HCT116 (cell line): ENCODE measurements at regions not wholly inside any gene's neighbourhood (a gene's known extent, or its start where the extent isn't known, plus 50 kb on each side); places are given as distances from the start of the nearest gene placed in this dataset.

ENCODE experiments used
- ATAC-seq: fragments of 200-7000 bp; cut with Tn5 transposase; 2 replicates; pipeline ENCODE4 v1.9.1; 2020; ENCODE audit warnings: mild to moderate bottlenecking, moderate library complexity
- BruUV-seq: library from RNA; stranded (reverse); fragments of 400-500 nt; replicated peaks from 2 replicates; lab custom pipeline; 2021; lab: Mats Ljungman, UMichigan
- CTCF ChIA-PET: fragments of 300-600 bp; sonication (Branson Sonifier 250); formaldehyde crosslinking; loops from one replicate; lab custom pipeline; 2021; ENCODE audit warnings: antibody characterized with exemption; lab: Charles Lee
- POLR2A ChIA-PET: fragments of 300-600, 350-600 bp; sonication (Branson Sonifier 250); formaldehyde crosslinking; loops from one replicate; lab custom pipeline; 2021; ENCODE audit warnings: antibody characterized with exemption; lab: Charles Lee
- RAD21 ChIA-PET, 2 experiments: fragments of 300-600 bp; sonication (Branson Sonifier 250); formaldehyde crosslinking; loops; one replicate each; lab custom pipeline; 2023; ENCODE audit warnings: low total read pairs in 2 of 2; ENCODE audit not compliant: uncharacterized antibody in 2 of 2, unreplicated experiment in 2 of 2, low non-redundant PET in 1 of 2; lab: Charles Lee
- DNase-seq: peaks from one replicate; pipeline ENCODE4 v3.0.0-alpha.2; 2010; ENCODE audit warnings: low read depth, low spot score
- H2AFZ ChIP-seq: fragments of 200-600 bp; shearing (Covaris generic), sonication (generic); 2 replicates; pipeline ENCODE4 v1.6.1; 2017; ENCODE audit warnings: low read depth, mixed run types, mixed read lengths, antibody characterized with exemption, low read length; ENCODE audit not compliant: poor library complexity, severe bottlenecking
- H3K27ac ChIP-seq: 2 replicates; pipeline ENCODE4 v1.5.1; 2012; ENCODE audit warnings: low read depth, low read length
- H3K27me3 ChIP-seq: fragments of 200-600 bp; sonication (generic); 2 replicates; pipeline ENCODE4 v1.6.1; 2016; ENCODE audit warnings: mixed run types, low read length, mixed read lengths; ENCODE audit not compliant: insufficient read depth
- H3K36me3 ChIP-seq, 2 experiments: fragments of 200-500 bp in 1 of 2; fragments of 200-600 bp in 1 of 2; sonication (Bioruptor generic) in 1 of 2; sonication (generic) in 1 of 2; 2 replicates each; pipeline versions ENCODE4 v1.5.1 to v1.6.1; 2014 to 2016; ENCODE audit warnings: low read length in 2 of 2, inconsistent platforms in 1 of 2, mixed read lengths in 1 of 2, mixed run types in 1 of 2; ENCODE audit not compliant: insufficient read depth in 2 of 2, control insufficient read depth in 1 of 2
- H3K4me1 ChIP-seq, 2 experiments: fragments of 200-600 bp in 1 of 2; sonication (generic) in 1 of 2; 2 replicates each; pipeline versions ENCODE4 v1.5.1 to v1.6.1; 2012 to 2017; ENCODE audit warnings: low read length in 2 of 2, inconsistent platforms in 1 of 2, mild to moderate bottlenecking in 1 of 2, mixed read lengths in 1 of 2, mixed run types in 1 of 2, moderate library complexity in 1 of 2; ENCODE audit not compliant: insufficient read depth in 2 of 2, control insufficient read depth in 1 of 2
- H3K4me2 ChIP-seq: fragments of 200-600 bp; sonication (generic); 2 replicates; pipeline ENCODE4 v1.6.1; 2017; ENCODE audit warnings: mixed run types, low read length, mixed read lengths
- H3K4me3 ChIP-seq, 2 experiments: fragments of 200-600 bp in 1 of 2; sonication (generic) in 1 of 2; replicated peaks in 1 of 2; 2 replicates each; pipeline ENCODE4 v1.5.1; 2011 to 2016; ENCODE audit warnings: low read length in 2 of 2, control low read depth in 1 of 2, low read depth in 1 of 2, mild to moderate bottlenecking in 1 of 2, mixed read lengths in 1 of 2, mixed run types in 1 of 2
- H3K79me2 ChIP-seq: fragments of 200-600 bp; sonication (generic); 2 replicates; pipeline ENCODE4 v1.6.1; 2017; ENCODE audit warnings: mild to moderate bottlenecking, mixed run types, low read length, moderate library complexity, mixed read lengths; ENCODE audit not compliant: insufficient read depth
- H3K9ac ChIP-seq: fragments of 200-600 bp; sonication (generic); 2 replicates; pipeline ENCODE4 v1.6.1; 2016; ENCODE audit warnings: low read length, mixed read lengths
- H3K9me2 ChIP-seq: fragments of 200-600 bp; sonication (generic), shearing (Covaris generic); 2 replicates; pipeline ENCODE4 v1.6.1; 2017; ENCODE audit warnings: mixed run types, mild to moderate bottlenecking, moderate library complexity; ENCODE audit not compliant: insufficient read depth
- H3K9me3 ChIP-seq, 2 experiments: fragments of 200-500 bp in 1 of 2; fragments of 200-600 bp in 1 of 2; sonication (Bioruptor generic) in 1 of 2; sonication (generic) in 1 of 2; 2 replicates each; pipeline ENCODE4 v1.6.1; 2014 to 2017; ENCODE audit warnings: low read length in 2 of 2, mixed read lengths in 2 of 2, inconsistent platforms in 1 of 2, low read depth in 1 of 2, mild to moderate bottlenecking in 1 of 2, mixed run types in 1 of 2, moderate library complexity in 1 of 2; ENCODE audit not compliant: control insufficient read depth in 1 of 2, insufficient read depth in 1 of 2
- H4K20me1 ChIP-seq: fragments of 200-600 bp; sonication (generic), shearing (Covaris generic); 2 replicates; pipeline ENCODE4 v1.6.1; 2017; ENCODE audit warnings: mixed run types, mild to moderate bottlenecking, moderate library complexity; ENCODE audit not compliant: insufficient read depth
- CBX3 ChIP-seq: IDR thresholded peaks from 2 replicates; pipeline ENCODE4 v1.6.1; 2012; ENCODE audit warnings: low read depth
- CEBPB ChIP-seq: IDR thresholded peaks from 2 replicates; pipeline ENCODE4 v1.6.1; 2012; ENCODE audit warnings: low read depth
- EGR1 ChIP-seq: IDR thresholded peaks from 2 replicates; pipeline ENCODE4 v1.6.1; 2012; ENCODE audit warnings: low read depth
- ELF1 ChIP-seq: IDR thresholded peaks from 2 replicates; pipeline ENCODE4 v1.6.1; 2012; ENCODE audit warnings: low read depth, borderline replicate concordance
- EZH2 ChIP-seq: fragments of 200-600 bp; sonication (generic); IDR thresholded peaks from 2 replicates; pipeline ENCODE4 v1.6.1; 2017; ENCODE audit warnings: antibody characterized with exemption, mixed run types
- FOSL1 ChIP-seq: IDR thresholded peaks from 2 replicates; pipeline ENCODE4 v1.6.1; 2012; ENCODE audit warnings: low read depth
- JUND ChIP-seq: IDR thresholded peaks from 2 replicates; pipeline ENCODE4 v1.6.1; 2012
- POLR2AphosphoS5 ChIP-seq: IDR thresholded peaks from 2 replicates; pipeline ENCODE4 v1.6.1; 2011; ENCODE audit warnings: mild to moderate bottlenecking, low read depth, low read length, moderate library complexity
- RAD21 ChIP-seq: IDR thresholded peaks from 2 replicates; pipeline ENCODE4 v1.6.1; 2012; ENCODE audit warnings: low read depth, mild to moderate bottlenecking
- SIN3A ChIP-seq: IDR thresholded peaks from 2 replicates; pipeline ENCODE4 v1.6.1; 2012; ENCODE audit warnings: low read depth
- SP1 ChIP-seq: IDR thresholded peaks from 2 replicates; pipeline ENCODE4 v1.6.1; 2012; ENCODE audit warnings: low read depth
- SRF ChIP-seq: IDR thresholded peaks from 2 replicates; pipeline ENCODE4 v1.6.1; 2012; ENCODE audit warnings: low read depth
- TCF7L2 ChIP-seq: IDR thresholded peaks from 2 replicates; pipeline ENCODE4 v1.7.0; 2011; ENCODE audit warnings: borderline replicate concordance, inconsistent platforms; ENCODE audit not compliant: insufficient read depth, insufficient read length; ENCODE audit errors: extremely low read depth
- ZFX ChIP-seq: fragments of 450-650 bp; IDR thresholded peaks from 2 replicates; pipeline ENCODE4 v1.6.1; 2017
- ZNF274 ChIP-seq: fragments of 200-500 bp; sonication (Bioruptor generic); IDR thresholded peaks from 2 replicates; pipeline ENCODE4 v1.6.1; 2014; ENCODE audit warnings: mild to moderate bottlenecking, low read depth, low read length, inconsistent platforms
- intact Hi-C: fragments of 100-400 bp; cut with micrococcal nuclease; formaldehyde crosslinking; loops from 2 replicates; pipeline ENCODE4 v1.10.0; 2022
- TF ChIP-seq, protein P1 (sequence below): IDR thresholded peaks from 2 replicates; pipeline ENCODE4 v1.6.1; 2012
- TF ChIP-seq, protein P2 (sequence below): IDR thresholded peaks from 2 replicates; pipeline ENCODE4 v1.6.1; 2012
- TF ChIP-seq, protein P3 (sequence below), 3 experiments: fragments of 200-600 bp in 1 of 3; sonication (generic) in 1 of 3; IDR thresholded peaks in 2 of 3; conservative IDR thresholded peaks in 1 of 3; 2 replicates each; pipeline ENCODE4 v1.5.1; 2012 to 2017; ENCODE audit warnings: low read depth in 2 of 3, low read length in 2 of 3, antibody characterized with exemption in 1 of 3, borderline replicate concordance in 1 of 3, control low read depth in 1 of 3, mild to moderate bottlenecking in 1 of 3, mixed read lengths in 1 of 3, mixed run types in 1 of 3, moderate library complexity in 1 of 3; ENCODE audit not compliant: insufficient read depth in 1 of 3
- TF ChIP-seq, protein P4 (sequence below): IDR thresholded peaks from 2 replicates; pipeline ENCODE4 v1.6.1; 2011; ENCODE audit warnings: mild to moderate bottlenecking, low read length, moderate library complexity; ENCODE audit not compliant: insufficient replicate concordance; ENCODE audit errors: extremely low read depth
- TF ChIP-seq, protein P5 (sequence below): IDR thresholded peaks from 2 replicates; pipeline ENCODE4 v1.6.1; 2012; ENCODE audit warnings: low read depth

DNA sequence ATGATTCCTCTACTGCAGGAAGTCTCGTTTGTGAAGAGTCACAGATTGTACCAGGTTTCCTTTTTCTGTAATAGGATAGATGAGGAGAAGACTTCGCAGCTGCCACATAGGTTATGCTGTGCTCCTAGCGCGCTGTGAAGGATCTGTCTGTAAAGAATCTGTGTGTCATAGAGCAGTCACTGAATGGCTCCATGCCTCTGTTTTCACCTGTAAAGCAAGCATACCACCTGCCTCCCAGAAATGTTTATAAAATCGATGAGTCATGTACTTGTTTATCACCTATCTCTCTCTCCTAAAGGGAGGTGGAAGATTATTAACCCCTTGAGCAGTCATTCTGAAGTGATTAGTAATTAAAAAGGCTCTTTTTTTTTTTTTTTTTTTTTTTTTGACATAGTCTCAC lies 86.6 kb downstream of the TFAP2B start:
- H3K27me3 ChIP-seq: no peaks in the 10 kb centered on the region
- ATAC-seq (no peak), DNase-seq (no peak)
- H3K9me2 ChIP-seq: no peaks in the 10 kb centered on the region
- ChIA-PET POLR2A (no interaction called here), RAD21 (no interaction called here), CTCF (no interaction called here)
- no peak overlapping the region for H2AFZ ChIP-seq
- no peaks in the 10 kb centered on the region for H3K79me2 ChIP-seq
- no peak overlapping the region for H3K27ac ChIP-seq
- intact Hi-C loops: no loop called here
- H3K9ac ChIP-seq: no peak overlapping the region
- TF ChIP-seq SIN3A (no peak), CEBPB (no peak), ZNF274 (no peak), ZFX (no peak), JUND (no peak), ELF1 (no peak), RAD21 (no peak), SP1 (no peak), POLR2AphosphoS5 (no peak), SRF (no peak), EZH2 (no peak), TCF7L2 (no peak), FOSL1 (no peak), EGR1 (no peak), CBX3 (no peak)
- TF ChIP-seq, protein P1, sequence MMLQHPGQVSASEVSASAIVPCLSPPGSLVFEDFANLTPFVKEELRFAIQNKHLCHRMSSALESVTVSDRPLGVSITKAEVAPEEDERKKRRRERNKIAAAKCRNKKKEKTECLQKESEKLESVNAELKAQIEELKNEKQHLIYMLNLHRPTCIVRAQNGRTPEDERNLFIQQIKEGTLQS: no peak
- TF ChIP-seq, protein P2, sequence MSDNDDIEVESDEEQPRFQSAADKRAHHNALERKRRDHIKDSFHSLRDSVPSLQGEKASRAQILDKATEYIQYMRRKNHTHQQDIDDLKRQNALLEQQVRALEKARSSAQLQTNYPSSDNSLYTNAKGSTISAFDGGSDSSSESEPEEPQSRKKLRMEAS: no peak
- TF ChIP-seq, protein P3, sequence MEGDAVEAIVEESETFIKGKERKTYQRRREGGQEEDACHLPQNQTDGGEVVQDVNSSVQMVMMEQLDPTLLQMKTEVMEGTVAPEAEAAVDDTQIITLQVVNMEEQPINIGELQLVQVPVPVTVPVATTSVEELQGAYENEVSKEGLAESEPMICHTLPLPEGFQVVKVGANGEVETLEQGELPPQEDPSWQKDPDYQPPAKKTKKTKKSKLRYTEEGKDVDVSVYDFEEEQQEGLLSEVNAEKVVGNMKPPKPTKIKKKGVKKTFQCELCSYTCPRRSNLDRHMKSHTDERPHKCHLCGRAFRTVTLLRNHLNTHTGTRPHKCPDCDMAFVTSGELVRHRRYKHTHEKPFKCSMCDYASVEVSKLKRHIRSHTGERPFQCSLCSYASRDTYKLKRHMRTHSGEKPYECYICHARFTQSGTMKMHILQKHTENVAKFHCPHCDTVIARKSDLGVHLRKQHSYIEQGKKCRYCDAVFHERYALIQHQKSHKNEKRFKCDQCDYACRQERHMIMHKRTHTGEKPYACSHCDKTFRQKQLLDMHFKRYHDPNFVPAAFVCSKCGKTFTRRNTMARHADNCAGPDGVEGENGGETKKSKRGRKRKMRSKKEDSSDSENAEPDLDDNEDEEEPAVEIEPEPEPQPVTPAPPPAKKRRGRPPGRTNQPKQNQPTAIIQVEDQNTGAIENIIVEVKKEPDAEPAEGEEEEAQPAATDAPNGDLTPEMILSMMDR (IDR thresholded peaks at IDR 0.05 in 2 of 3, conservative IDR thresholded peaks at IDR 0.05 in 1 of 3; ENCODE audit: borderline replicate concordance in 1 of 3, insufficient read depth in 1 of 3, low read depth in 2 of 3, low read length in 2 of 3): no peak
- TF ChIP-seq, protein P4, sequence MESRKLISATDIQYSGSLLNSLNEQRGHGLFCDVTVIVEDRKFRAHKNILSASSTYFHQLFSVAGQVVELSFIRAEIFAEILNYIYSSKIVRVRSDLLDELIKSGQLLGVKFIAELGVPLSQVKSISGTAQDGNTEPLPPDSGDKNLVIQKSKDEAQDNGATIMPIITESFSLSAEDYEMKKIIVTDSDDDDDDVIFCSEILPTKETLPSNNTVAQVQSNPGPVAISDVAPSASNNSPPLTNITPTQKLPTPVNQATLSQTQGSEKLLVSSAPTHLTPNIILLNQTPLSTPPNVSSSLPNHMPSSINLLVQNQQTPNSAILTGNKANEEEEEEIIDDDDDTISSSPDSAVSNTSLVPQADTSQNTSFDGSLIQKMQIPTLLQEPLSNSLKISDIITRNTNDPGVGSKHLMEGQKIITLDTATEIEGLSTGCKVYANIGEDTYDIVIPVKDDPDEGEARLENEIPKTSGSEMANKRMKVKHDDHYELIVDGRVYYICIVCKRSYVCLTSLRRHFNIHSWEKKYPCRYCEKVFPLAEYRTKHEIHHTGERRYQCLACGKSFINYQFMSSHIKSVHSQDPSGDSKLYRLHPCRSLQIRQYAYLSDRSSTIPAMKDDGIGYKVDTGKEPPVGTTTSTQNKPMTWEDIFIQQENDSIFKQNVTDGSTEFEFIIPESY: no peak
- TF ChIP-seq, protein P5, sequence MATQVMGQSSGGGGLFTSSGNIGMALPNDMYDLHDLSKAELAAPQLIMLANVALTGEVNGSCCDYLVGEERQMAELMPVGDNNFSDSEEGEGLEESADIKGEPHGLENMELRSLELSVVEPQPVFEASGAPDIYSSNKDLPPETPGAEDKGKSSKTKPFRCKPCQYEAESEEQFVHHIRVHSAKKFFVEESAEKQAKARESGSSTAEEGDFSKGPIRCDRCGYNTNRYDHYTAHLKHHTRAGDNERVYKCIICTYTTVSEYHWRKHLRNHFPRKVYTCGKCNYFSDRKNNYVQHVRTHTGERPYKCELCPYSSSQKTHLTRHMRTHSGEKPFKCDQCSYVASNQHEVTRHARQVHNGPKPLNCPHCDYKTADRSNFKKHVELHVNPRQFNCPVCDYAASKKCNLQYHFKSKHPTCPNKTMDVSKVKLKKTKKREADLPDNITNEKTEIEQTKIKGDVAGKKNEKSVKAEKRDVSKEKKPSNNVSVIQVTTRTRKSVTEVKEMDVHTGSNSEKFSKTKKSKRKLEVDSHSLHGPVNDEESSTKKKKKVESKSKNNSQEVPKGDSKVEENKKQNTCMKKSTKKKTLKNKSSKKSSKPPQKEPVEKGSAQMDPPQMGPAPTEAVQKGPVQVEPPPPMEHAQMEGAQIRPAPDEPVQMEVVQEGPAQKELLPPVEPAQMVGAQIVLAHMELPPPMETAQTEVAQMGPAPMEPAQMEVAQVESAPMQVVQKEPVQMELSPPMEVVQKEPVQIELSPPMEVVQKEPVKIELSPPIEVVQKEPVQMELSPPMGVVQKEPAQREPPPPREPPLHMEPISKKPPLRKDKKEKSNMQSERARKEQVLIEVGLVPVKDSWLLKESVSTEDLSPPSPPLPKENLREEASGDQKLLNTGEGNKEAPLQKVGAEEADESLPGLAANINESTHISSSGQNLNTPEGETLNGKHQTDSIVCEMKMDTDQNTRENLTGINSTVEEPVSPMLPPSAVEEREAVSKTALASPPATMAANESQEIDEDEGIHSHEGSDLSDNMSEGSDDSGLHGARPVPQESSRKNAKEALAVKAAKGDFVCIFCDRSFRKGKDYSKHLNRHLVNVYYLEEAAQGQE: no peak
- no peaks in the 10 kb centered on the region for H3K4me1 ChIP-seq
- H3K4me3 ChIP-seq: no peak overlapping the region
- no TSS peak for BruUV-seq
- H3K4me2 ChIP-seq: no peak overlapping the region
- H3K9me3 ChIP-seq: peaks cover 6 to 18% of the 10 kb centered on the region in 2 experiments; a peak in 2 of 4 replicates
- H4K20me1 ChIP-seq: no peaks in the 10 kb centered on the region
- H3K36me3 ChIP-seq: no peaks in the 10 kb centered on the region
